ENCODE measurements at regions not wholly inside any gene's neighbourhood (a gene's known extent, or its start where the extent isn't known, plus 50 kb on each side); places are given as distances from the start of the nearest gene placed in this dataset.

GRCh38 chr2:236673823-236674185 lies 104.2 kb downstream of the ACKR3 start:
- Histone ChIP-seq H3K4me1 (ENCODE audit: insufficient read depth, low read length) (no peaks in the 10 kb centered on the region), H3K36me3 (ENCODE audit: insufficient read depth, low read length) (no peaks in the 10 kb centered on the region), H3K4me3 (ENCODE audit: low read length) (no peak overlapping the region), H3K27me3 (ENCODE audit: control insufficient read depth in 1 of 2, insufficient read depth in 2 of 2, low read length in 2 of 2) (peaks cover 0 to 6% of the 10 kb centered on the region in 2 experiments), H3K27ac (ENCODE audit: low read depth in 1 of 2, low read length in 2 of 2) (no peak overlapping the region), H3K9me3 (ENCODE audit: control insufficient read depth in 1 of 2, insufficient read depth in 1 of 2, low read length in 2 of 2) (no peaks in the 10 kb centered on the region)
- Mint-ChIP-seq H3K4me1 (ENCODE audit: low read depth) (no peaks in the 10 kb centered on the region), H3K36me3 (ENCODE audit: low read depth) (no peaks in the 10 kb centered on the region), H3K9me3 (no peaks in the 10 kb centered on the region), H3K27ac (no peak overlapping the region), H3K27me3 (peaks cover 39% of the 10 kb centered on the region), H3K4me3 (no peak overlapping the region)
- intact Hi-C loops (cut with DNase I, micrococcal nuclease): no loop called here
- TF ChIP-seq CTCF (IDR thresholded peaks at IDR 0.05): no peak
- ChIA-PET CTCF (no interaction called here), POLR2A (no interaction called here)
- DNase-seq (no peak), ATAC-seq (ENCODE audit: poor library complexity) (no peak)

DNA sequence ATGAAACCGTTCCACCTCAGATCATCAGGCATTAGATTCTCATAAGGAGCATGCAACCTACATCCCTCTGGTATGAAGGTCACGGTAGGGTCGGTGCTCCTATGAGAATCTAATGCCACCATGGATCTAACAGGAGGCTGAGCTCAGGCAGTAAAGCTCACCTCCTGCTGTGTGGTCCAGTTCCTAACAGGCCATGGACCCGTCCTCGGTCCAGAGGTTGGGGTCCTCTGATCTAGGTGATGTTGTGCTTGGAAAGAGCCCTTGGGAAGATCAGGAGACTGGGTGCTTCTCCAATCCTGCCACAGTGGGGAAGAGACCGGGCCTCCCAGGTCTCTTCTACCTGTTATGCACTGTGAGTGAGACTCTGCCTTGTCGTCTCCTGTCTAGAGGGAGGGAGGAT lies 104.6 kb downstream of the ACKR3 start:
- H3K27ac Mint-ChIP-seq: no peak overlapping the region
- no peaks in the 10 kb centered on the region for H3K36me3 ChIP-seq (ENCODE audit: insufficient read depth, low read length)
- ChIA-PET POLR2A (no interaction called here), CTCF (no interaction called here)
- H3K4me1 Mint-ChIP-seq (ENCODE audit: low read depth): no peaks in the 10 kb centered on the region
- no peak overlapping the region for H3K4me3 Mint-ChIP-seq
- no peak for TF ChIP-seq CTCF (IDR thresholded peaks at IDR 0.05)
- H3K9me3 ChIP-seq (ENCODE audit: control insufficient read depth in 1 of 2, insufficient read depth in 1 of 2, low read length in 2 of 2): no peaks in the 10 kb centered on the region
- no peak for ATAC-seq (ENCODE audit: poor library complexity)
- no peaks in the 10 kb centered on the region for H3K4me1 ChIP-seq (ENCODE audit: insufficient read depth, low read length)
- no peaks in the 10 kb centered on the region for H3K36me3 Mint-ChIP-seq (ENCODE audit: low read depth)
- H3K27me3 Mint-ChIP-seq: peaks cover 39% of the 10 kb centered on the region
- no peak overlapping the region for H3K27ac ChIP-seq (ENCODE audit: low read depth in 1 of 2, low read length in 2 of 2)
- DNase-seq: no peak
- intact Hi-C loops (cut with DNase I, micrococcal nuclease): no loop called here
- H3K27me3 ChIP-seq (ENCODE audit: control insufficient read depth in 1 of 2, insufficient read depth in 2 of 2, low read length in 2 of 2): peaks cover 0 to 6% of the 10 kb centered on the region in 2 experiments
- H3K4me3 ChIP-seq (ENCODE audit: low read length): no peak overlapping the region
- no peaks in the 10 kb centered on the region for H3K9me3 Mint-ChIP-seq

DNA sequence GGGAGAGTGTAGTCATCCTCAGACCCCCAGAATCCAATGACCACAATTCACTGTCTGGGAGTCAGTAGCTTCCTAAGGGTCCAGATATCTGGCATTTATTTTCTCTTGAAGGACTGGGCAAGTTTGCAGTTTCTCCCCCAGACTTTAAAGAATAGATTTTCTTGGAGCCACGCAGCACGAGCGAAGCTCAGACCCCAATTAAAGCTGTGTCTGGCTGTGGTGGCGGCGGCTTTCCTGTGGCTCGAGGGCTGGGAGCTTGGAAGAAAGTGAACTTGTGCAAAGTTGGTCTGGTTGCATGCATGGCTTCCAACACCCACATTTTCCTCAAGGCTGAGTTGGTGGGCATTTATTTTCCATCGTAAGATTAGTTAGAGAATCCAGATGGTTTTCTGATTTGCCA lies 105.0 kb downstream of the ACKR3 start:
- Histone ChIP-seq H3K9me3 (ENCODE audit: control insufficient read depth in 1 of 2, insufficient read depth in 1 of 2, low read length in 2 of 2) (no peaks in the 10 kb centered on the region), H3K27me3 (ENCODE audit: control insufficient read depth in 1 of 2, insufficient read depth in 2 of 2, low read length in 2 of 2) (peaks cover 0 to 6% of the 10 kb centered on the region in 2 experiments), H3K27ac (ENCODE audit: low read depth in 1 of 2, low read length in 2 of 2) (no peak overlapping the region), H3K4me1 (ENCODE audit: insufficient read depth, low read length) (no peaks in the 10 kb centered on the region), H3K36me3 (ENCODE audit: insufficient read depth, low read length) (no peaks in the 10 kb centered on the region), H3K4me3 (ENCODE audit: low read length) (no peak overlapping the region)
- peaks cover 39% of the 10 kb centered on the region for H3K27me3 Mint-ChIP-seq
- no peak overlapping the region for H3K4me3 Mint-ChIP-seq
- H3K27ac Mint-ChIP-seq: no peak overlapping the region
- DNase-seq (no peak), ATAC-seq (ENCODE audit: poor library complexity) (no peak)
- intact Hi-C loops (cut with DNase I, micrococcal nuclease): no loop called here
- H3K9me3 Mint-ChIP-seq: no peaks in the 10 kb centered on the region
- no peak for TF ChIP-seq CTCF (IDR thresholded peaks at IDR 0.05)
- ChIA-PET POLR2A (no interaction called here), CTCF (no interaction called here)
- no peaks in the 10 kb centered on the region for H3K4me1 Mint-ChIP-seq (ENCODE audit: low read depth)
- no peaks in the 10 kb centered on the region for H3K36me3 Mint-ChIP-seq (ENCODE audit: low read depth)

Data from CD4-positive, alpha-beta T cell (primary cell).